Tibial artery (tissue), 4 donors: ENCODE measurements at regions not wholly inside any gene's neighbourhood (a gene's known extent, or its start where the extent isn't known, plus 50 kb on each side); places are given as distances from the start of the nearest gene placed in this dataset.

Experiments used
- DNase-seq, 2 donors: peaks; one replicate each; pipeline ENCODE4 v3.0.0-alpha.2; 2019
- H3K27ac ChIP-seq, 2 donors: fragments of 200-600 bp; sonication (generic) in 1 of 2; 1 replicate in 1 of 2; 2 replicates in 1 of 2; pipeline ENCODE4 v1.5.1; 2018 to 2019; ENCODE audit warnings: mild to moderate bottlenecking in 1 of 2
- H3K27me3 ChIP-seq, 2 donors: fragments of 200-600 bp; sonication (generic) in 1 of 2; one replicate each; pipeline versions ENCODE4 v1.5.1 to v1.6.0; 2016 to 2019
- H3K36me3 ChIP-seq, 3 donors: fragments of 200-600 bp; sonication (generic) in 2 of 3; one replicate each; pipeline ENCODE4 v1.5.1; 2016 to 2019; ENCODE audit warnings: mild to moderate bottlenecking in 2 of 3
- H3K4me1 ChIP-seq, 4 donors: fragments of 200-600 bp; sonication (generic) in 2 of 4; 1 replicate in 3 of 4; 2 replicates in 1 of 4; pipeline ENCODE4 v1.5.1; 2016 to 2019
- H3K4me3 ChIP-seq, 2 donors: fragments of 200-600 bp; sonication (generic) in 1 of 2; 1 replicate in 1 of 2; 2 replicates in 1 of 2; pipeline ENCODE4 v1.5.1; 2018 to 2019; ENCODE audit warnings: mild to moderate bottlenecking in 2 of 2
- H3K9me3 ChIP-seq, 3 donors: fragments of 200-600 bp; sonication (generic) in 1 of 3; one replicate each; pipeline ENCODE4 v1.5.1; 2016 to 2019
- intact Hi-C: fragments of 100-400 bp; cut with DNase I; formaldehyde crosslinking; loops from one replicate; pipeline ENCODE4 v1.15.0; 2023; ENCODE audit warnings: low total_unique reads
- TF ChIP-seq, protein P1 (sequence below), 2 experiments: fragments of 200-600 bp in 1 of 2; fragments of 450-650 bp in 1 of 2; IDR thresholded peaks; one replicate each; pipeline ENCODE4 v1.5.1; 2017 to 2019; ENCODE audit warnings: antibody characterized with exemption in 2 of 2, mild to moderate bottlenecking in 1 of 2, moderate library complexity in 1 of 2

GRCh38 chr10:89915968-89916367 is 214.6 kb downstream of the KIF20B start:
- Histone ChIP-seq H3K27me3 (no peaks in the 10 kb centered on the region), H3K36me3 (no peaks in the 10 kb centered on the region), H3K4me3 (no peak overlapping the region), H3K9me3 (no peaks in the 10 kb centered on the region), H3K27ac (no peak overlapping the region), H3K4me1 (no peaks in the 10 kb centered on the region)
- intact Hi-C loops, result no loop called here
- no peak for DNase-seq
- TF ChIP-seq, protein P1, sequence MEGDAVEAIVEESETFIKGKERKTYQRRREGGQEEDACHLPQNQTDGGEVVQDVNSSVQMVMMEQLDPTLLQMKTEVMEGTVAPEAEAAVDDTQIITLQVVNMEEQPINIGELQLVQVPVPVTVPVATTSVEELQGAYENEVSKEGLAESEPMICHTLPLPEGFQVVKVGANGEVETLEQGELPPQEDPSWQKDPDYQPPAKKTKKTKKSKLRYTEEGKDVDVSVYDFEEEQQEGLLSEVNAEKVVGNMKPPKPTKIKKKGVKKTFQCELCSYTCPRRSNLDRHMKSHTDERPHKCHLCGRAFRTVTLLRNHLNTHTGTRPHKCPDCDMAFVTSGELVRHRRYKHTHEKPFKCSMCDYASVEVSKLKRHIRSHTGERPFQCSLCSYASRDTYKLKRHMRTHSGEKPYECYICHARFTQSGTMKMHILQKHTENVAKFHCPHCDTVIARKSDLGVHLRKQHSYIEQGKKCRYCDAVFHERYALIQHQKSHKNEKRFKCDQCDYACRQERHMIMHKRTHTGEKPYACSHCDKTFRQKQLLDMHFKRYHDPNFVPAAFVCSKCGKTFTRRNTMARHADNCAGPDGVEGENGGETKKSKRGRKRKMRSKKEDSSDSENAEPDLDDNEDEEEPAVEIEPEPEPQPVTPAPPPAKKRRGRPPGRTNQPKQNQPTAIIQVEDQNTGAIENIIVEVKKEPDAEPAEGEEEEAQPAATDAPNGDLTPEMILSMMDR (IDR thresholded peaks at IDR 0.05), result no peak

- Histone ChIP-seq H3K27ac (no peak overlapping the region), H3K36me3 (no peaks in the 10 kb centered on the region), H3K4me3 (no peak overlapping the region), H3K9me3 (no peaks in the 10 kb centered on the region), H3K27me3 (no peaks in the 10 kb centered on the region), H3K4me1 (no peaks in the 10 kb centered on the region)
- intact Hi-C loops, result no loop called here
- TF ChIP-seq, protein P1 (IDR thresholded peaks at IDR 0.05), result no peak
- no peak for DNase-seq
These were observed 215.3 kb downstream of the KIF20B start for GRCh38 chr10:89916468-89917215.

DNA sequence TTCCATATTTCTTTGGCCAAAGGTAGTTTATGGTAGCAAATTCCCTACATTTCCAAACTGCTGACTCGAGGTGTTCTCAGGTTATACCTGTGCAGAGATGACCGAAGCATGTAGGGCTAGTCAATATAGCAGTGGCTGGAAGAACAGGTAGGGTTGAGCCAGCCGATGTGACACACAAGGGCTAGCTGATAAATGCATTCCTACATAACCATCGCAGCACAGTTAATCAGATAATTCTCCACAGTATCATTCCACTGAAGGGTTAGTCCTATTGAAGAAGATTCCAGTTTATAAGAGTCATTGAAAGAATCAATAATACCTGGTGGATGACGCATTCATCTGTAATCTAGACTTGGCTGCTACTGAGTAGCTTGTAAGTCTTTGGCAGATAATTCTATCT is 220.0 kb downstream of the KIF20B start:
- TF ChIP-seq, protein P1 (IDR thresholded peaks at IDR 0.05), result no peak
- no peaks in the 10 kb centered on the region for H3K4me1 ChIP-seq
- H3K9me3 ChIP-seq, result no peaks in the 10 kb centered on the region
- no peaks in the 10 kb centered on the region for H3K27me3 ChIP-seq
- no peak overlapping the region for H3K27ac ChIP-seq
- DNase-seq, result no peak
- intact Hi-C loops, result no loop called here
- no peak overlapping the region for H3K4me3 ChIP-seq
- no peaks in the 10 kb centered on the region for H3K36me3 ChIP-seq

DNA sequence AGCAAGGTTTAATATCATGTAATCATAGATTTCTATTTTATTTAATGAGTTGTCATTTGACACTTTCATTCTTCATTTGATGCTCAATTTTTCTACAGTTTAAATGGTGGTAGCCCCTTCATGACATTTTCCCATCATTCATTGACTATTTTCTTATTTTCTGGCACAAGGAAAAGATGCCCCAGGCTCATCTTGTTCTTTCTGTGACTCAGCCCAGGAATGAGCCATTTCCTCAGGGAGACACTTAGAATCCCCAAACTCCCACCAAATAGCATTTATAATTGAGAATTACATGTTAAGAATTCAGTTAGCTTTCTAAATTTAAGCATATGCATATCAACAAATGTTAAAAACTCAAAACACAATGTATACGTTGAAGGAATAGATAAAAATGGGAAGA is 222.3 kb downstream of the KIF20B start:
- no peaks in the 10 kb centered on the region for H3K36me3 ChIP-seq
- TF ChIP-seq, protein P1 (IDR thresholded peaks at IDR 0.05), result no peak
- H3K27me3 ChIP-seq, result no peaks in the 10 kb centered on the region
- H3K9me3 ChIP-seq, result no peaks in the 10 kb centered on the region
- H3K27ac ChIP-seq, result no peak overlapping the region
- no peak overlapping the region for H3K4me3 ChIP-seq
- intact Hi-C loops, result no loop called here
- no peak for DNase-seq
- no peaks in the 10 kb centered on the region for H3K4me1 ChIP-seq

DNA sequence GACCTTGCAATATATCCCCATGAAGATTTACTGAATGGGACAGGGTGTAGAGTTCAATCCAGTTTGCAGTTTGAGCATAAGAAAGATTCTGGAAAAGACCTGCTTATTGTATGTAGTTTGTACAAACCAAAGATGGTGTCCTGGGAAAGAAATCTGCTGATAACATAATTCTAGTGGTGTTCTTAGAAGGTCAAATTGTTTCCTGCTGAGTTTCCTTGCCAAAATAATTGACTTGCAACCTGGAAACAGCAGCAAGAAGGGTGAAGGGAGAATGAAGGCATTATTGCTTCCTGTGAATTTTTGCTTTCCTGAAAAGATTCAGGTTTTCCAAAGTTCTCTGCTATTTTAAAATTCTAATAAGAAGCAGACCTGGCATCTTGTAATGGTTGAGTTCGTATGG is 222.9 kb downstream of the KIF20B start:
- intact Hi-C loops, result no loop called here

More for the DNA sequence above, 222.9 kb downstream of the KIF20B start:
- DNase-seq, result no peak
- Histone ChIP-seq H3K9me3 (no peaks in the 10 kb centered on the region), H3K4me3 (no peak overlapping the region), H3K4me1 (no peaks in the 10 kb centered on the region), H3K36me3 (no peaks in the 10 kb centered on the region), H3K27me3 (no peaks in the 10 kb centered on the region), H3K27ac (no peak overlapping the region)
- TF ChIP-seq, protein P1 (IDR thresholded peaks at IDR 0.05), result no peak
